ENCODE measurements at regions not wholly inside any gene's neighbourhood (a gene's known extent, or its start where the extent isn't known, plus 50 kb on each side); places are given as distances from the start of the nearest gene placed in this dataset.

DNA sequence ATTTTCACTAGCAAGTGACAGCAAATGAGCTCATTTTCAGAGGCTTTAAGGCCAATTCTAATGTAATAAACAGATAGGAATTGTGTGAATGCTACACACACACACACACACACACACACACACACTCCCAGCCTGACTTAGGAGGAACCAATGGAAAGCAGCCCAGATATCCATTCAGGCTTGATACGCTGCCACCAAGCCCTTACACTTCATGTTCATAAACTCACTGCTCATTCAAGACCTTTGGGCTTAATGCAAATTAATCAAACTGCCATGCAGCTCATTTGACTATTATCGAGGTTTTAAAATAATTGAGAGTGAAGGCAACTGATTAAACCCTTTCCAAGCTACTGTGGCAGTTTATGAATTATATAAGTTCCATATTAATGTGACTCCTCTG lies 298.9 kb upstream of the NCKAP5 start:
- Histone ChIP-seq H3K4me3 (ENCODE audit: low read depth, low read length, poor library complexity, severe bottlenecking) (no peak overlapping the region), H3K27ac (ENCODE audit: low read depth, low read length, poor library complexity, severe bottlenecking) (no peak overlapping the region), H3K27me3 (replicated peaks; ENCODE audit: insufficient read depth, low read depth, low read length, poor library complexity) (no peaks in the 10 kb centered on the region), H3K36me3 (ENCODE audit: insufficient read depth, low read length, poor library complexity, severe bottlenecking) (no peaks in the 10 kb centered on the region), H3K9me3 (ENCODE audit: low read depth, low read length, poor library complexity, severe bottlenecking) (no peaks in the 10 kb centered on the region), H3K4me1 (ENCODE audit: insufficient read depth, low read length, poor library complexity, severe bottlenecking) (no peaks in the 10 kb centered on the region)
- intact Hi-C loops (cut with micrococcal nuclease; ENCODE audit: unreplicated experiment) = no loop called here
- CTCF ChIA-PET = no interaction called here
- no peak for TF ChIP-seq EZH2 (IDR thresholded peaks at IDR 0.05; ENCODE audit: borderline replicate concordance, low read depth, low read length, poor library complexity, severe bottlenecking)
- TF ChIP-seq, protein P1, sequence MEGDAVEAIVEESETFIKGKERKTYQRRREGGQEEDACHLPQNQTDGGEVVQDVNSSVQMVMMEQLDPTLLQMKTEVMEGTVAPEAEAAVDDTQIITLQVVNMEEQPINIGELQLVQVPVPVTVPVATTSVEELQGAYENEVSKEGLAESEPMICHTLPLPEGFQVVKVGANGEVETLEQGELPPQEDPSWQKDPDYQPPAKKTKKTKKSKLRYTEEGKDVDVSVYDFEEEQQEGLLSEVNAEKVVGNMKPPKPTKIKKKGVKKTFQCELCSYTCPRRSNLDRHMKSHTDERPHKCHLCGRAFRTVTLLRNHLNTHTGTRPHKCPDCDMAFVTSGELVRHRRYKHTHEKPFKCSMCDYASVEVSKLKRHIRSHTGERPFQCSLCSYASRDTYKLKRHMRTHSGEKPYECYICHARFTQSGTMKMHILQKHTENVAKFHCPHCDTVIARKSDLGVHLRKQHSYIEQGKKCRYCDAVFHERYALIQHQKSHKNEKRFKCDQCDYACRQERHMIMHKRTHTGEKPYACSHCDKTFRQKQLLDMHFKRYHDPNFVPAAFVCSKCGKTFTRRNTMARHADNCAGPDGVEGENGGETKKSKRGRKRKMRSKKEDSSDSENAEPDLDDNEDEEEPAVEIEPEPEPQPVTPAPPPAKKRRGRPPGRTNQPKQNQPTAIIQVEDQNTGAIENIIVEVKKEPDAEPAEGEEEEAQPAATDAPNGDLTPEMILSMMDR (conservative IDR thresholded peaks at IDR 0.05; ENCODE audit: low read depth, low read length) = no peak
- no peak for DNase-seq (ENCODE audit: low spot score)
- POLR2A ChIA-PET (ENCODE audit: low non-redundant PET) = no interaction called here
- BruUV-seq (replicated peaks) = no TSS peak

DNA sequence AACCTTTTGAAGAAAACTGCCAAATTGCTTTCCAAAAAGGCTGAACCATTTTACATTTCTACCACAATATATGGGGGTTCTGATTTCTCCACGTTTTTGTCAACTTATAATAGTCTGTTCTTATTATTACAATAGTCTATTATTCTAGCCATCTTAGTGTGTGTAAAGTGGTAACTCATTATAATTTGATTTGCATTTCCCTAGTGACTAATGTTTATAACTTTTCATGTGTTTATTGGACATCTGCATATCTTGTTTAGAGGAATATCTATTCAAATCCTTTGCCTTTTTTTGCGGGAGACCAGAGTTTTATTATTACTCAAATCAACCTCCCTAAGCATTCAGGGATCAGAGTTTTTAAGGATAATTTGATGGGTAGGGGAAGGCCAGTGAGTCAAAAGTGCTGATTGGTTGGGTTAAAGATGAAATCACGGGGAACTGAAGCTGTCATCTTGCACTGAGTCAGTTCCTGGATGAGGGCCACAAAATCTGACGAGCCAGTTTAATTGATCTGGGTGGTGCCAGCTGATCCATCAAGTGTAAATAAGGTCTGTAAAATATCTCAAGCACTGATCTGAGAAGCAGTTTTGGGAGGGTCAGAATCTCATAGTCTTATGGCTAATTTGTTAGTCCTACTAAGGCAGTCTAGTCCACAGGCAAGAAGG lies 303.4 kb upstream of the NCKAP5 start:
- Histone ChIP-seq H3K4me3 (ENCODE audit: low read depth, low read length, poor library complexity, severe bottlenecking) (no peak overlapping the region), H3K36me3 (ENCODE audit: insufficient read depth, low read length, poor library complexity, severe bottlenecking) (no peaks in the 10 kb centered on the region), H3K9me3 (ENCODE audit: low read depth, low read length, poor library complexity, severe bottlenecking) (no peaks in the 10 kb centered on the region), H3K27me3 (replicated peaks; ENCODE audit: insufficient read depth, low read depth, low read length, poor library complexity) (no peaks in the 10 kb centered on the region), H3K27ac (ENCODE audit: low read depth, low read length, poor library complexity, severe bottlenecking) (no peak overlapping the region), H3K4me1 (ENCODE audit: insufficient read depth, low read length, poor library complexity, severe bottlenecking) (no peaks in the 10 kb centered on the region)
- DNase-seq (ENCODE audit: low spot score) = peak; percentile 18
- TF ChIP-seq, protein P1 (conservative IDR thresholded peaks at IDR 0.05; ENCODE audit: low read depth, low read length) = no peak
- TF ChIP-seq EZH2 (IDR thresholded peaks at IDR 0.05; ENCODE audit: borderline replicate concordance, low read depth, low read length, poor library complexity, severe bottlenecking) = no peak
- ChIA-PET POLR2A (ENCODE audit: low non-redundant PET) (no interaction called here), CTCF (no interaction called here)
- intact Hi-C loops (cut with micrococcal nuclease; ENCODE audit: unreplicated experiment) = no loop called here
- BruUV-seq (replicated peaks) = no TSS peak

DNA sequence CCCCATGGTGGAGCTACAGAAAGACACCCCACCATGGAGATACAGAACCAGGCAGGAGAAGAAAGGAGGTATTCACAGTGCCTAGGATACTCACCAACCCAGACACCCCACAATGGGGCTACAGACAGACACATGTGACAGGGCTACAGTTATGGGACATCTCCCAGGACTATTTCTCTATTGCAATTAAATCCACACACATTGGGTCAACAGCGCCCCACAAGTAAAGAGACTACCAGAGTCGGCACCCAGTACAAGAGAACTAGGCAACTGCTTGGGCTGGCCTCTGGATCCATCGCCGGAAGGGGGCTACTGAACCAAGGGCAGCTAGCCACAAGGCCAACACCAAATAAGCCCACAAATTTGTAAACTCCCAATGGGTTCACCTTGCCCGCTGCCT lies 310.1 kb upstream of the NCKAP5 start:
- Histone ChIP-seq H3K9me3 (ENCODE audit: low read depth, low read length, poor library complexity, severe bottlenecking) (no peaks in the 10 kb centered on the region), H3K27ac (ENCODE audit: low read depth, low read length, poor library complexity, severe bottlenecking) (no peak overlapping the region), H3K27me3 (replicated peaks; ENCODE audit: insufficient read depth, low read depth, low read length, poor library complexity) (peaks cover 4% of the 10 kb centered on the region), H3K4me1 (ENCODE audit: insufficient read depth, low read length, poor library complexity, severe bottlenecking) (no peaks in the 10 kb centered on the region), H3K4me3 (ENCODE audit: low read depth, low read length, poor library complexity, severe bottlenecking) (no peak overlapping the region), H3K36me3 (ENCODE audit: insufficient read depth, low read length, poor library complexity, severe bottlenecking) (no peaks in the 10 kb centered on the region)
- BruUV-seq (replicated peaks) = no TSS peak
- DNase-seq (ENCODE audit: low spot score) = no peak
- ChIA-PET POLR2A (ENCODE audit: low non-redundant PET) (no interaction called here), CTCF (no interaction called here)
- no peak for TF ChIP-seq EZH2 (IDR thresholded peaks at IDR 0.05; ENCODE audit: borderline replicate concordance, low read depth, low read length, poor library complexity, severe bottlenecking)
- TF ChIP-seq, protein P1 (conservative IDR thresholded peaks at IDR 0.05; ENCODE audit: low read depth, low read length) = no peak
- intact Hi-C loops (cut with micrococcal nuclease; ENCODE audit: unreplicated experiment) = no loop called here

Data from A673 (cell line).